ENCODE measurements at regions not wholly inside any gene's neighbourhood (a gene's known extent, or its start where the extent isn't known, plus 50 kb on each side); places are given as distances from the start of the nearest gene placed in this dataset.

DNA sequence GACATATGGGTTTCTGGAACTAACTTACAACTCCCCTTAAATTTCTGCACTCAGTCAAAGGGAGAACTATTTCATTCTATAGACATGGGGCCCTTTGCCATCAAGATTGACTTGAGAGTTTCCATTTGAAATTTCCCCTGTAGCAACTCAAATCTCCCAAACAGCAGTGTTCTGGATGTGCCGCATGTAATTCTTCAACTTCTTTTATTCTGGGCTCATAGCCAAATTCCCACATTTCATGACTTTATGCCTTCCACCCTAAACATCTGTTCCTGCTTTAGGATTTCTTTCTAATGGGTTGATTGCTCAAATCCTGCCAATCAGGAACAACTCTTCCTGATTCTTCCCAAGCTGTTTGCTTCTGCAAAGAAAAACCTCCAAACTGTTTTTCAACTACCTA lies 336.0 kb downstream of the TBC1D4 start:
- Histone ChIP-seq H3K9ac (no peak overlapping the region), H3K36me3 (no peaks in the 10 kb centered on the region), H3K79me2 (ENCODE audit: low read depth) (no peaks in the 10 kb centered on the region), H3K27me3 (no peaks in the 10 kb centered on the region), H3K27ac (no peak overlapping the region), H3F3A (ENCODE audit: low read depth) (no peaks in the 10 kb centered on the region), H3K9me3 (ENCODE audit: low read depth) (no peaks in the 10 kb centered on the region), H3K4me3 (no peak overlapping the region), H4K20me1 (ENCODE audit: low read depth) (no peaks in the 10 kb centered on the region), H3K4me1 (no peaks in the 10 kb centered on the region), H3K4me2 (no peak overlapping the region), H2AFZ (replicated peaks) (no peak overlapping the region)
- Mint-ChIP-seq H3K27me3 (ENCODE audit: insufficient read depth, low read depth) (no peaks in the 10 kb centered on the region), H3K27ac (no peak overlapping the region), H3K9me3 (peaks cover 9% of the 10 kb centered on the region), H3K36me3 (no peaks in the 10 kb centered on the region), H3K4me3 (no peak overlapping the region), H3K4me1 (peaks cover 4% of the 10 kb centered on the region)
- no peak for DNase-seq (ENCODE audit: low spot score)
- TF ChIP-seq EZH2phosphoT487 (IDR thresholded peaks at IDR 0.05) (no peak), EZH2 (IDR thresholded peaks at IDR 0.05) (no peak)
- TF ChIP-seq, protein P1, sequence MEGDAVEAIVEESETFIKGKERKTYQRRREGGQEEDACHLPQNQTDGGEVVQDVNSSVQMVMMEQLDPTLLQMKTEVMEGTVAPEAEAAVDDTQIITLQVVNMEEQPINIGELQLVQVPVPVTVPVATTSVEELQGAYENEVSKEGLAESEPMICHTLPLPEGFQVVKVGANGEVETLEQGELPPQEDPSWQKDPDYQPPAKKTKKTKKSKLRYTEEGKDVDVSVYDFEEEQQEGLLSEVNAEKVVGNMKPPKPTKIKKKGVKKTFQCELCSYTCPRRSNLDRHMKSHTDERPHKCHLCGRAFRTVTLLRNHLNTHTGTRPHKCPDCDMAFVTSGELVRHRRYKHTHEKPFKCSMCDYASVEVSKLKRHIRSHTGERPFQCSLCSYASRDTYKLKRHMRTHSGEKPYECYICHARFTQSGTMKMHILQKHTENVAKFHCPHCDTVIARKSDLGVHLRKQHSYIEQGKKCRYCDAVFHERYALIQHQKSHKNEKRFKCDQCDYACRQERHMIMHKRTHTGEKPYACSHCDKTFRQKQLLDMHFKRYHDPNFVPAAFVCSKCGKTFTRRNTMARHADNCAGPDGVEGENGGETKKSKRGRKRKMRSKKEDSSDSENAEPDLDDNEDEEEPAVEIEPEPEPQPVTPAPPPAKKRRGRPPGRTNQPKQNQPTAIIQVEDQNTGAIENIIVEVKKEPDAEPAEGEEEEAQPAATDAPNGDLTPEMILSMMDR (IDR thresholded peaks at IDR 0.05), result no peak

DNA sequence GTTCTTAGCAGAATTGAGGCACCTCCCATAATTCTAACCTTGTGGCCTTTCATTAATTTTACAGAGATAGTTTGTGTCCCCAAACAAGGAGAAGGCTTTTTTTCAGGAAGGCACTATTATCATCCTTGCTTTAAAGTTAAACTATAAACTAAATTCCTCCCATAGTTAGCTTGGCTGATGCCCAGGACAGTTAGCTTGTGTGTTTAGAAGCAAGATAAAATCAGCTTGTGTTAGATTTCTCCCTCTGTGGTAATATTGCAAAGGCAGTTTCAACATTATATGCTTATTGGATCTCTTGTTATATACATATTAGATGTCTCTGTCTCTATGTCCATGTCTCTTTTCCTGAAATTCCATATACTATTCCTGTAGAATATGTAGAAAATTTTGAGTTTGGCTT lies 342.7 kb downstream of the TBC1D4 start:
- H3K4me1 Mint-ChIP-seq, result no peaks in the 10 kb centered on the region
- no peak overlapping the region for H2AFZ ChIP-seq (replicated peaks)
- H3K36me3 Mint-ChIP-seq, result peaks cover 9% of the 10 kb centered on the region
- H3K27ac ChIP-seq, result no peak overlapping the region
- H3K27me3 ChIP-seq, result no peaks in the 10 kb centered on the region
- no peak overlapping the region for H3K4me3 ChIP-seq
- no peak overlapping the region for H3K4me2 ChIP-seq
- H3K27me3 Mint-ChIP-seq (ENCODE audit: insufficient read depth, low read depth), result peaks cover 2% of the 10 kb centered on the region
- no peaks in the 10 kb centered on the region for H4K20me1 ChIP-seq (ENCODE audit: low read depth)
- no peaks in the 10 kb centered on the region for H3K4me1 ChIP-seq
- peaks cover 45% of the 10 kb centered on the region for H3K9me3 Mint-ChIP-seq
- no peaks in the 10 kb centered on the region for H3K9me3 ChIP-seq (ENCODE audit: low read depth)
- no peaks in the 10 kb centered on the region for H3F3A ChIP-seq (ENCODE audit: low read depth)
- no peak overlapping the region for H3K4me3 Mint-ChIP-seq
- no peaks in the 10 kb centered on the region for H3K79me2 ChIP-seq (ENCODE audit: low read depth)
- no peak overlapping the region for H3K27ac Mint-ChIP-seq
- DNase-seq (ENCODE audit: low spot score), result no peak
- H3K9ac ChIP-seq, result no peak overlapping the region
- H3K36me3 ChIP-seq, result no peaks in the 10 kb centered on the region
- TF ChIP-seq, protein P1 (IDR thresholded peaks at IDR 0.05), result no peak

DNA sequence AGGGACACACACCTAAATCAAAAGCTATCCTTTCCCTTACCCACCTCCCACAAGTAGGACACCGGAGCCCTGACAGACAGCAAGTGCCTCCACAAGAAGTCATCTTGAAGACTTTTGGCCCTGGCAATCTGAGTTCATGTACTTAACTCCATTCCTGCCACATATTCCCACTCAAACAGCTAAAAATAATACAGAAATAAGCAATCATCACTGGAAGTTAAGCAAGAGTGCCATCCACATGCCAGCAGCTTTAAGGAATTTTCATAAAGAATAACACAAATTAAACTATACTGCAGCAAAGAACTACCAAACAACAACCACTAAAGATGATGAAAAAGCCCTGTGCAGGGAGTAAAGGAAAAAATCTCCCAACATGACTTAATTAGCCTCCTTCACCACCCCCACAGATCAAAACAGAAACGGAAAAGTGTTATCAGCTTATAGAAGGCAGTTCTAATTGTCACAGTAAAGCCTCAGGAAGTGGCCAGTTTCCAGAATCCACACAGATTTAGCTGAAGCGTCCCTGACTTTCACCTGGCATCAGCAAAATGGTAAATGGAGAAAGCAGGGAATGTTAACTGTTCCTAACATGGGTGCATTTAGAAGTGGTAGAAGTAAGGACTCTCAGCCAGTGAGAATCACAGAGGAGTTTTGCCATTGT lies 343.9 kb downstream of the TBC1D4 start:
- H3K27ac ChIP-seq, result no peak overlapping the region
- Mint-ChIP-seq H3K27ac (no peak overlapping the region), H3K4me1 (no peaks in the 10 kb centered on the region), H3K9me3 (peaks cover 47% of the 10 kb centered on the region), H3K4me3 (no peak overlapping the region), H3K27me3 (ENCODE audit: insufficient read depth, low read depth) (peaks cover 2% of the 10 kb centered on the region), H3K36me3 (peaks cover 13% of the 10 kb centered on the region)
- no peak overlapping the region for H3K4me3 ChIP-seq
- H3K27me3 ChIP-seq, result no peaks in the 10 kb centered on the region
- H3K9me3 ChIP-seq (ENCODE audit: low read depth), result no peaks in the 10 kb centered on the region
- TF ChIP-seq, protein P1 (IDR thresholded peaks at IDR 0.05), result no peak
- TF ChIP-seq EZH2 (IDR thresholded peaks at IDR 0.05) (no peak), EZH2phosphoT487 (IDR thresholded peaks at IDR 0.05) (no peak)
- H3K9ac ChIP-seq, result no peak overlapping the region
- no peaks in the 10 kb centered on the region for H4K20me1 ChIP-seq (ENCODE audit: low read depth)
- H2AFZ ChIP-seq (replicated peaks), result no peak overlapping the region
- H3F3A ChIP-seq (ENCODE audit: low read depth), result no peaks in the 10 kb centered on the region
- no peak for DNase-seq (ENCODE audit: low spot score)
- no peaks in the 10 kb centered on the region for H3K4me1 ChIP-seq
- no peak overlapping the region for H3K4me2 ChIP-seq
- no peaks in the 10 kb centered on the region for H3K36me3 ChIP-seq
- no peaks in the 10 kb centered on the region for H3K79me2 ChIP-seq (ENCODE audit: low read depth)

Data from neural progenitor cell (in vitro differentiated cells).